ENCODE measurements at regions not wholly inside any gene's neighbourhood (a gene's known extent, or its start where the extent isn't known, plus 50 kb on each side); places are given as distances from the start of the nearest gene placed in this dataset.

DNA sequence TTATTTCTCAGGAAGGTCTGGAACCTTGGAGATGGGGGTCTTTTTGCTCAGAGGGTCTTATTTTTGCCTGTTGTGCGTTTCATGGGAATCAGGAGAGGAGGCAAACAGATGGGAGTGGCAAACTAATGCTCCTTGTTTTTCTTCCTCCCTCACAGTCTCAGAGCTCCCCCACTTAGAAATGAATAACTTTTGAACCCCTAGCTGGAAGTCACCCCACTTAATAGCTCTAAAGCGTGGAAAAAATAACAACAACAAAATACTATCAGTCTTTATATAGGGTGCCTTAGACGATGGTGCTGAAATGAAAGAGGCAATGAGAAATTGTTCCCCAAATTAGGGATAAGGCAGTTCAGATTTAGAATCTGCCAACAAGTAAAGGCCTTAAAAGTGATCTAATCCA lies 76.8 kb upstream of the BDNF start (continued):
- TF ChIP-seq, protein P1, sequence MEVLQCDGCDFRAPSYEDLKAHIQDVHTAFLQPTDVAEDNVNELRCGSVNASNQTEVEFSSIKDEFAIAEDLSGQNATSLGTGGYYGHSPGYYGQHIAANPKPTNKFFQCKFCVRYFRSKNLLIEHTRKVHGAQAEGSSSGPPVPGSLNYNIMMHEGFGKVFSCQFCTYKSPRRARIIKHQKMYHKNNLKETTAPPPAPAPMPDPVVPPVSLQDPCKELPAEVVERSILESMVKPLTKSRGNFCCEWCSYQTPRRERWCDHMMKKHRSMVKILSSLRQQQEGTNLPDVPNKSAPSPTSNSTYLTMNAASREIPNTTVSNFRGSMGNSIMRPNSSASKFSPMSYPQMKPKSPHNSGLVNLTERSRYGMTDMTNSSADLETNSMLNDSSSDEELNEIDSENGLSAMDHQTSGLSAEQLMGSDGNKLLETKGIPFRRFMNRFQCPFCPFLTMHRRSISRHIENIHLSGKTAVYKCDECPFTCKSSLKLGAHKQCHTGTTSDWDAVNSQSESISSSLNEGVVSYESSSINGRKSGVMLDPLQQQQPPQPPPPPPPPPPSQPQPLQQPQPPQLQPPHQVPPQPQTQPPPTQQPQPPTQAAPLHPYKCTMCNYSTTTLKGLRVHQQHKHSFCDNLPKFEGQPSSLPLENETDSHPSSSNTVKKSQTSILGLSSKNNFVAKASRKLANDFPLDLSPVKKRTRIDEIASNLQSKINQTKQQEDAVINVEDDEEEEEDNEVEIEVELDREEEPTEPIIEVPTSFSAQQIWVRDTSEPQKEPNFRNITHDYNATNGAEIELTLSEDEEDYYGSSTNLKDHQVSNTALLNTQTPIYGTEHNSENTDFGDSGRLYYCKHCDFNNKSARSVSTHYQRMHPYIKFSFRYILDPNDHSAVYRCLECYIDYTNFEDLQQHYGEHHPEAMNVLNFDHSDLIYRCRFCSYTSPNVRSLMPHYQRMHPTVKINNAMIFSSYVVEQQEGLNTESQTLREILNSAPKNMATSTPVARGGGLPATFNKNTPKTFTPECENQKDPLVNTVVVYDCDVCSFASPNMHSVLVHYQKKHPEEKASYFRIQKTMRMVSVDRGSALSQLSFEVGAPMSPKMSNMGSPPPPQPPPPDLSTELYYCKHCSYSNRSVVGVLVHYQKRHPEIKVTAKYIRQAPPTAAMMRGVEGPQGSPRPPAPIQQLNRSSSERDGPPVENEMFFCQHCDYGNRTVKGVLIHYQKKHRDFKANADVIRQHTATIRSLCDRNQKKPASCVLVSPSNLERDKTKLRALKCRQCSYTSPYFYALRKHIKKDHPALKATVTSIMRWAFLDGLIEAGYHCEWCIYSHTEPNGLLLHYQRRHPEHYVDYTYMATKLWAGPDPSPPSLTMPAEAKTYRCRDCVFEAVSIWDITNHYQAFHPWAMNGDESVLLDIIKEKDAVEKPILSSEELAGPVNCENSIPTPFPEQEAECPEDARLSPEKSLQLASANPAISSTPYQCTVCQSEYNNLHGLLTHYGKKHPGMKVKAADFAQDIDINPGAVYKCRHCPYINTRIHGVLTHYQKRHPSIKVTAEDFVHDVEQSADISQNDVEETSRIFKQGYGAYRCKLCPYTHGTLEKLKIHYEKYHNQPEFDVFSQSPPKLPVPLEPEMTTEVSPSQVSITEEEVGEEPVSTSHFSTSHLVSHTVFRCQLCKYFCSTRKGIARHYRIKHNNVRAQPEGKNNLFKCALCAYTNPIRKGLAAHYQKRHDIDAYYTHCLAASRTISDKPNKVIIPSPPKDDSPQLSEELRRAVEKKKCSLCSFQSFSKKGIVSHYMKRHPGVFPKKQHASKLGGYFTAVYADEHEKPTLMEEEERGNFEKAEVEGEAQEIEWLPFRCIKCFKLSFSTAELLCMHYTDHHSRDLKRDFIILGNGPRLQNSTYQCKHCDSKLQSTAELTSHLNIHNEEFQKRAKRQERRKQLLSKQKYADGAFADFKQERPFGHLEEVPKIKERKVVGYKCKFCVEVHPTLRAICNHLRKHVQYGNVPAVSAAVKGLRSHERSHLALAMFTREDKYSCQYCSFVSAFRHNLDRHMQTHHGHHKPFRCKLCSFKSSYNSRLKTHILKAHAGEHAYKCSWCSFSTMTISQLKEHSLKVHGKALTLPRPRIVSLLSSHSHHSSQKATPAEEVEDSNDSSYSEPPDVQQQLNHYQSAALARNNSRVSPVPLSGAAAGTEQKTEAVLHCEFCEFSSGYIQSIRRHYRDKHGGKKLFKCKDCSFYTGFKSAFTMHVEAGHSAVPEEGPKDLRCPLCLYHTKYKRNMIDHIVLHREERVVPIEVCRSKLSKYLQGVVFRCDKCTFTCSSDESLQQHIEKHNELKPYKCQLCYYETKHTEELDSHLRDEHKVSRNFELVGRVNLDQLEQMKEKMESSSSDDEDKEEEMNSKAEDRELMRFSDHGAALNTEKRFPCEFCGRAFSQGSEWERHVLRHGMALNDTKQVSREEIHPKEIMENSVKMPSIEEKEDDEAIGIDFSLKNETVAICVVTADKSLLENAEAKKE (CRISPR knock-in tag; IDR thresholded peaks at IDR 0.05): no peak
- TF ChIP-seq ZNF114 (CRISPR knock-in tag; IDR thresholded peaks at IDR 0.05): no peak
- no peak for TF ChIP-seq STAT1 (IDR thresholded peaks at IDR 0.05; ENCODE audit: unreplicated experiment)
- no peak for TF ChIP-seq ZNF331 (CRISPR knock-in tag; IDR thresholded peaks at IDR 0.05; ENCODE audit: low read depth)
- TF ChIP-seq EZH2phosphoT487 (IDR thresholded peaks at IDR 0.05; ENCODE audit: unreplicated experiment): no peak
- no peak for TF ChIP-seq NANOG (IDR thresholded peaks at IDR 0.05; ENCODE audit: borderline replicate concordance)
- TF ChIP-seq, protein P2, sequence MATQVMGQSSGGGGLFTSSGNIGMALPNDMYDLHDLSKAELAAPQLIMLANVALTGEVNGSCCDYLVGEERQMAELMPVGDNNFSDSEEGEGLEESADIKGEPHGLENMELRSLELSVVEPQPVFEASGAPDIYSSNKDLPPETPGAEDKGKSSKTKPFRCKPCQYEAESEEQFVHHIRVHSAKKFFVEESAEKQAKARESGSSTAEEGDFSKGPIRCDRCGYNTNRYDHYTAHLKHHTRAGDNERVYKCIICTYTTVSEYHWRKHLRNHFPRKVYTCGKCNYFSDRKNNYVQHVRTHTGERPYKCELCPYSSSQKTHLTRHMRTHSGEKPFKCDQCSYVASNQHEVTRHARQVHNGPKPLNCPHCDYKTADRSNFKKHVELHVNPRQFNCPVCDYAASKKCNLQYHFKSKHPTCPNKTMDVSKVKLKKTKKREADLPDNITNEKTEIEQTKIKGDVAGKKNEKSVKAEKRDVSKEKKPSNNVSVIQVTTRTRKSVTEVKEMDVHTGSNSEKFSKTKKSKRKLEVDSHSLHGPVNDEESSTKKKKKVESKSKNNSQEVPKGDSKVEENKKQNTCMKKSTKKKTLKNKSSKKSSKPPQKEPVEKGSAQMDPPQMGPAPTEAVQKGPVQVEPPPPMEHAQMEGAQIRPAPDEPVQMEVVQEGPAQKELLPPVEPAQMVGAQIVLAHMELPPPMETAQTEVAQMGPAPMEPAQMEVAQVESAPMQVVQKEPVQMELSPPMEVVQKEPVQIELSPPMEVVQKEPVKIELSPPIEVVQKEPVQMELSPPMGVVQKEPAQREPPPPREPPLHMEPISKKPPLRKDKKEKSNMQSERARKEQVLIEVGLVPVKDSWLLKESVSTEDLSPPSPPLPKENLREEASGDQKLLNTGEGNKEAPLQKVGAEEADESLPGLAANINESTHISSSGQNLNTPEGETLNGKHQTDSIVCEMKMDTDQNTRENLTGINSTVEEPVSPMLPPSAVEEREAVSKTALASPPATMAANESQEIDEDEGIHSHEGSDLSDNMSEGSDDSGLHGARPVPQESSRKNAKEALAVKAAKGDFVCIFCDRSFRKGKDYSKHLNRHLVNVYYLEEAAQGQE (IDR thresholded peaks at IDR 0.05; ENCODE audit: unreplicated experiment): no peak
- TF ChIP-seq, protein P3, sequence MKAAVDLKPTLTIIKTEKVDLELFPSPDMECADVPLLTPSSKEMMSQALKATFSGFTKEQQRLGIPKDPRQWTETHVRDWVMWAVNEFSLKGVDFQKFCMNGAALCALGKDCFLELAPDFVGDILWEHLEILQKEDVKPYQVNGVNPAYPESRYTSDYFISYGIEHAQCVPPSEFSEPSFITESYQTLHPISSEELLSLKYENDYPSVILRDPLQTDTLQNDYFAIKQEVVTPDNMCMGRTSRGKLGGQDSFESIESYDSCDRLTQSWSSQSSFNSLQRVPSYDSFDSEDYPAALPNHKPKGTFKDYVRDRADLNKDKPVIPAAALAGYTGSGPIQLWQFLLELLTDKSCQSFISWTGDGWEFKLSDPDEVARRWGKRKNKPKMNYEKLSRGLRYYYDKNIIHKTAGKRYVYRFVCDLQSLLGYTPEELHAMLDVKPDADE (IDR thresholded peaks at IDR 0.05): no peak
